ENCODE measurements at regions not wholly inside any gene's neighbourhood (a gene's known extent, or its start where the extent isn't known, plus 50 kb on each side); places are given as distances from the start of the nearest gene placed in this dataset.

GRCh38 chr10:55212051-55212450, 411.0 kb upstream of the PCDH15 start:
- ATAC-seq, result no peak
- no peak overlapping the region for H3K4me3 ChIP-seq
- no peak for TF ChIP-seq CTCF (IDR thresholded peaks at IDR 0.05)
- intact Hi-C loops (cut with DNase I), result no loop called here
- H3K36me3 ChIP-seq (ENCODE audit: insufficient read depth in 1 of 2, low read depth in 1 of 2), result no peaks in the 10 kb centered on the region
- no peak overlapping the region for H3K27ac ChIP-seq
- no peaks in the 10 kb centered on the region for H3K4me1 ChIP-seq
- H3K27me3 ChIP-seq (ENCODE audit: insufficient read depth in 3 of 3, low read length in 2 of 3), result no peaks in the 10 kb centered on the region
- H3K9me3 ChIP-seq, result no peaks in the 10 kb centered on the region
- DNase-seq, result no peak

- TF ChIP-seq CTCF (IDR thresholded peaks at IDR 0.05), result no peak
- Histone ChIP-seq H3K9me3 (no peaks in the 10 kb centered on the region), H3K27me3 (ENCODE audit: insufficient read depth in 3 of 3, low read length in 2 of 3) (no peaks in the 10 kb centered on the region), H3K36me3 (ENCODE audit: insufficient read depth in 1 of 2, low read depth in 1 of 2) (no peaks in the 10 kb centered on the region), H3K4me1 (no peaks in the 10 kb centered on the region), H3K4me3 (no peak overlapping the region), H3K27ac (no peak overlapping the region)
- ATAC-seq (no peak), DNase-seq (no peak)
- intact Hi-C loops (cut with DNase I), result no loop called here
Observed at GRCh38 chr10:55203874-55204273, 402.8 kb upstream of the PCDH15 start.

DNA sequence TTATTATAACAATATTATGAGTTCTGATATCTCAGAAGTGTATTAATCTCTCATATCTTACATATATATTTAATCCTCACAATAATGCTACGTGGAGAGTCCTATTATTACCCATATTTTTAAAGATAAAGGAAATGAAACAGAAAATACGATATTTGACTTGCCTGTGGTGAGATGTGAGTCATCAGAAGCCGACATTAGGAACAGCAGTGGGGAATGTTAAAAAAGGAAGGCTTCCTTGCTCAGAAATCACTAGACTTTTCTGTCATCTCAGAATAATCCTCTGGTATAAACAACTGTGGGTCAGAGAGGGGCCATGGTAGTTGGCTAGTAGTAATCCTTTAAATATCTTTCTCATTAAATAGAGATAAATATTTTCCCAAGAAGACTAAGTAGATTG, 402.3 kb upstream of the PCDH15 start:
- no peaks in the 10 kb centered on the region for H3K9me3 ChIP-seq
- whole genome bisulfite sequencing, 3 donors, result 70 to 76% (median 71%) methylated on average over 3 of the region's 3 CpGs
- H3K4me3 ChIP-seq, result no peak overlapping the region
- no peak for DNase-seq
- TF ChIP-seq CTCF (IDR thresholded peaks at IDR 0.05), result no peak
- ATAC-seq, result no peak
- no peaks in the 10 kb centered on the region for H3K36me3 ChIP-seq (ENCODE audit: insufficient read depth in 1 of 2, low read depth in 1 of 2)
- no peak overlapping the region for H3K27ac ChIP-seq
- H3K27me3 ChIP-seq (ENCODE audit: insufficient read depth in 3 of 3, low read length in 2 of 3), result no peaks in the 10 kb centered on the region
- no peaks in the 10 kb centered on the region for H3K4me1 ChIP-seq
- intact Hi-C loops (cut with DNase I), result no loop called here

- H3K4me1 ChIP-seq, result no peaks in the 10 kb centered on the region
- 57 to 62% (median 61%) methylated on average over 2 of the region's 2 CpGs for WGBS, 3 donors
Observed at GRCh38 chr10:55200020-55200419, 399.0 kb upstream of the PCDH15 start.

More at GRCh38 chr10:55200020-55200419, 399.0 kb upstream of the PCDH15 start:
- DNase-seq, result peak in 1 of 2 donors; percentile 30
- Histone ChIP-seq H3K27me3 (ENCODE audit: insufficient read depth in 3 of 3, low read length in 2 of 3) (no peaks in the 10 kb centered on the region), H3K27ac (no peak overlapping the region), H3K4me3 (no peak overlapping the region), H3K36me3 (ENCODE audit: insufficient read depth in 1 of 2, low read depth in 1 of 2) (no peaks in the 10 kb centered on the region), H3K9me3 (no peaks in the 10 kb centered on the region)
- TF ChIP-seq CTCF (IDR thresholded peaks at IDR 0.05), result no peak
- no peak for ATAC-seq
- intact Hi-C loops (cut with DNase I), result no loop called here

Measured in psoas muscle (tissue), 7 donors.